AG04450 (cell line): ENCODE measurements at regions not wholly inside any gene's neighbourhood (a gene's known extent, or its start where the extent isn't known, plus 50 kb on each side); places are given as distances from the start of the nearest gene placed in this dataset.

ENCODE experiments used
- CTCF ChIA-PET: fragments of 300-600, 350-600 bp; formaldehyde crosslinking; extraction: SDS; loops from one replicate; lab custom pipeline; 2022; ENCODE audit warnings: antibody characterized with exemption, inconsistent platforms; lab: Charles Lee
- POLR2A ChIA-PET: fragments of 350-600 bp; formaldehyde crosslinking; extraction: SDS; loops from one replicate; lab custom pipeline; 2021; ENCODE audit warnings: antibody characterized with exemption, inconsistent platforms; lab: Yijun Ruan, JAX
- DNase-seq: peaks from one replicate; pipeline ENCODE4 v3.0.0-alpha.2; 2011; ENCODE audit warnings: low read depth, low spot score
- H3K27ac ChIP-seq: one replicate; pipeline ENCODE4 v1.5.1; 2012; ENCODE audit warnings: low read depth, low read length, control low read depth
- H3K27me3 ChIP-seq: one replicate; pipeline ENCODE4 v1.6.0; 2012; ENCODE audit warnings: low read length; ENCODE audit not compliant: control insufficient read depth, insufficient read depth
- H3K4me3 ChIP-seq: 2 replicates; pipeline ENCODE4 v1.5.1; 2011; ENCODE audit warnings: mild to moderate bottlenecking, low read depth, low read length, control low read depth
- H3K9me3 ChIP-seq: 2 replicates; pipeline ENCODE4 v1.5.1; 2012; ENCODE audit warnings: low read length; ENCODE audit not compliant: control insufficient read depth, insufficient read depth
- CTCF ChIP-seq: IDR thresholded peaks from 2 replicates; pipeline ENCODE4 v1.5.1; 2011; ENCODE audit warnings: low read depth, low read length, control low read depth, inconsistent platforms

GRCh38 chr20:41672282-41672681 lies 54.1 kb upstream of the CHD6 start:
- Histone ChIP-seq H3K4me3 (no peak overlapping the region), H3K27ac (no peak overlapping the region), H3K27me3 (peaks cover 12% of the 10 kb centered on the region), H3K9me3 (no peaks in the 10 kb centered on the region)
- CTCF ChIA-PET, result interaction anchor here (1.4 kb wide), 1 partner anchor 26 kb away, joined by 3 read pairs; no protein-coding TSS in a partner anchor
- POLR2A ChIA-PET, result no interaction called here
- DNase-seq, result no peak
- no peak for TF ChIP-seq CTCF

- Histone ChIP-seq H3K4me3 (no peak overlapping the region), H3K27ac (no peak overlapping the region), H3K9me3 (no peaks in the 10 kb centered on the region), H3K27me3 (peaks cover 12% of the 10 kb centered on the region)
- CTCF ChIA-PET, result no interaction called here
- no peak for DNase-seq
- POLR2A ChIA-PET, result no interaction called here
- TF ChIP-seq CTCF, result no peak
Measured at GRCh38 chr20:41671143-41671542, 53.0 kb upstream of the CHD6 start.

- H3K9me3 ChIP-seq, result no peaks in the 10 kb centered on the region
- ChIA-PET CTCF (no interaction called here), POLR2A (no interaction called here)
- no peak for TF ChIP-seq CTCF
- peaks cover 12% of the 10 kb centered on the region for H3K27me3 ChIP-seq
- no peak overlapping the region for H3K27ac ChIP-seq
- no peak for DNase-seq
- no peak overlapping the region for H3K4me3 ChIP-seq
Measured at GRCh38 chr20:41670631-41671030, 52.5 kb upstream of the CHD6 start.

- Histone ChIP-seq H3K4me3 (no peak overlapping the region), H3K27ac (no peak overlapping the region), H3K9me3 (no peaks in the 10 kb centered on the region), H3K27me3 (peaks cover 12% of the 10 kb centered on the region)
- DNase-seq, result no peak
- ChIA-PET CTCF (no interaction called here), POLR2A (no interaction called here)
- no peak for TF ChIP-seq CTCF
Measured at GRCh38 chr20:41669708-41670263, 51.6 kb upstream of the CHD6 start.

GRCh38 chr20:41668057-41668749 lies 50.0 kb upstream of the CHD6 start:
- Histone ChIP-seq H3K4me3 (no peak overlapping the region), H3K27me3 (peaks cover 12% of the 10 kb centered on the region), H3K27ac (no peak overlapping the region), H3K9me3 (no peaks in the 10 kb centered on the region)
- DNase-seq, result no peak
- no peak for TF ChIP-seq CTCF
- ChIA-PET POLR2A (no interaction called here), CTCF (no interaction called here)
